ENCODE measurements at regions not wholly inside any gene's neighbourhood (a gene's known extent, or its start where the extent isn't known, plus 50 kb on each side); places are given as distances from the start of the nearest gene placed in this dataset.

- TF ChIP-seq CTCF (IDR thresholded peaks at IDR 0.05; ENCODE audit: insufficient read depth, low read length), result no peak
- TF ChIP-seq SPI1 (IDR thresholded peaks at IDR 0.05; ENCODE audit: borderline replicate concordance, low read depth), result no peak
- no peak for TF ChIP-seq POLR2AphosphoS5 (IDR thresholded peaks at IDR 0.05; ENCODE audit: low read depth)
- no peak for TF ChIP-seq GABPA (IDR thresholded peaks at IDR 0.05; ENCODE audit: low read depth)
- TF ChIP-seq REST (IDR thresholded peaks at IDR 0.05; ENCODE audit: insufficient replicate concordance, low read depth), result no peak
- Histone ChIP-seq H3K4me3 (replicated peaks; ENCODE audit: insufficient read depth, low read length) (no peak overlapping the region), H3K27ac (replicated peaks) (no peak overlapping the region), H3K27me3 (ENCODE audit: insufficient read depth, poor library complexity, severe bottlenecking) (no peaks in the 10 kb centered on the region)
- DNase-seq (ENCODE audit: low read depth in 1 of 2, low spot score in 1 of 2), result no peak
Measured at GRCh38 chr6:14274546-14275492, 157.2 kb downstream of the CD83 start.

GRCh38 chr6:14275493-14275851 is 157.9 kb downstream of the CD83 start:
- no peak for TF ChIP-seq SPI1 (IDR thresholded peaks at IDR 0.05; ENCODE audit: borderline replicate concordance, low read depth)
- TF ChIP-seq GABPA (IDR thresholded peaks at IDR 0.05; ENCODE audit: low read depth), result no peak
- TF ChIP-seq CTCF (IDR thresholded peaks at IDR 0.05; ENCODE audit: insufficient read depth, low read length), result no peak
- TF ChIP-seq POLR2AphosphoS5 (IDR thresholded peaks at IDR 0.05; ENCODE audit: low read depth), result no peak
- TF ChIP-seq REST (IDR thresholded peaks at IDR 0.05; ENCODE audit: insufficient replicate concordance, low read depth), result no peak
- Histone ChIP-seq H3K27me3 (ENCODE audit: insufficient read depth, poor library complexity, severe bottlenecking) (no peaks in the 10 kb centered on the region), H3K4me3 (replicated peaks; ENCODE audit: insufficient read depth, low read length) (no peak overlapping the region), H3K27ac (replicated peaks) (no peak overlapping the region)
- no peak for DNase-seq (ENCODE audit: low read depth in 1 of 2, low spot score in 1 of 2)

GRCh38 chr6:14276071-14276470 is 158.5 kb downstream of the CD83 start:
- no peak for TF ChIP-seq SPI1 (IDR thresholded peaks at IDR 0.05; ENCODE audit: borderline replicate concordance, low read depth)
- no peak for TF ChIP-seq REST (IDR thresholded peaks at IDR 0.05; ENCODE audit: insufficient replicate concordance, low read depth)
- Histone ChIP-seq H3K27ac (replicated peaks) (no peak overlapping the region), H3K27me3 (ENCODE audit: insufficient read depth, poor library complexity, severe bottlenecking) (no peaks in the 10 kb centered on the region), H3K4me3 (replicated peaks; ENCODE audit: insufficient read depth, low read length) (no peak overlapping the region)
- no peak for DNase-seq (ENCODE audit: low read depth in 1 of 2, low spot score in 1 of 2)

All from HL-60 (cell line).